SK-N-MC (cell line): ENCODE measurements at regions not wholly inside any gene's neighbourhood (a gene's known extent, or its start where the extent isn't known, plus 50 kb on each side); places are given as distances from the start of the nearest gene placed in this dataset.
A peak's percentile ranks its signal among the peaks of the same experiment; 100 is the strongest.

Experiments
- DNase-seq: peaks from one replicate; pipeline ENCODE4 v3.0.0-alpha.2; 2011; ENCODE audit warnings: low read depth, low spot score
- H3K27ac ChIP-seq: fragments of 200-600 bp; sonication (generic); 2 replicates; pipeline ENCODE4 v1.5.1; 2016; ENCODE audit warnings: mixed run types
- H3K36me3 ChIP-seq: fragments of 200-600 bp; sonication (generic); 2 replicates; pipeline ENCODE4 v1.6.1; 2017; ENCODE audit warnings: antibody characterized with exemption, low read length, mixed read lengths; ENCODE audit not compliant: insufficient read depth
- H3K4me3 ChIP-seq: fragments of 200-600 bp; sonication (generic); 2 replicates; pipeline ENCODE4 v1.5.1; 2016
- H3K9ac ChIP-seq: fragments of 200-600 bp; sonication (generic); 2 replicates; pipeline ENCODE4 v1.8.0; 2017; ENCODE audit warnings: mixed run types, mixed read lengths; ENCODE audit not compliant: insufficient read length
- H3K9me3 ChIP-seq: fragments of 200-600 bp; sonication (generic); 2 replicates; pipeline ENCODE4 v1.6.1; 2017; ENCODE audit warnings: low read depth, mild to moderate bottlenecking, antibody characterized with exemption, low read length, moderate library complexity, mixed read lengths
- EZH2 ChIP-seq: fragments of 200-600 bp; sonication (generic); IDR thresholded peaks from one replicate; pipeline ENCODE4 v1.6.1; 2017; ENCODE audit warnings: antibody characterized with exemption
- FOXP2 ChIP-seq: optimal IDR thresholded peaks from 2 replicates; pipeline ENCODE3; 2011; ENCODE audit warnings: mild to moderate bottlenecking, moderate library complexity; ENCODE audit not compliant: insufficient read depth; ENCODE audit errors: extremely low read length, control extremely low read depth
- POLR2AphosphoS5 ChIP-seq: IDR thresholded peaks from 2 replicates; pipeline ENCODE4 v1.6.1; 2012; ENCODE audit warnings: mild to moderate bottlenecking, low read depth, low read length, borderline replicate concordance

GRCh38 chr20:62550087-62550632 is 74.4 kb upstream of the GATA5 start:
- H3K9ac ChIP-seq, result no peak overlapping the region
- no peak overlapping the region for H3K27ac ChIP-seq
- TF ChIP-seq FOXP2 (no peak), EZH2 (no peak), POLR2AphosphoS5 (no peak)
- DNase-seq, result no peak
- H3K9me3 ChIP-seq, result no peaks in the 10 kb centered on the region
- no peaks in the 10 kb centered on the region for H3K36me3 ChIP-seq
- no peak overlapping the region; the same call in 1 of the 2 replicates for H3K4me3 ChIP-seq

- Histone ChIP-seq H3K4me3 (peak overlapping the region; percentile 65), H3K9ac (no peak overlapping the region), H3K36me3 (no peaks in the 10 kb centered on the region), H3K27ac (no peak overlapping the region), H3K9me3 (no peaks in the 10 kb centered on the region)
- TF ChIP-seq FOXP2, result no peak
- no peak for DNase-seq
Observed at GRCh38 chr20:62551407-62552323, 75.9 kb upstream of the GATA5 start.

- Histone ChIP-seq H3K9me3 (no peaks in the 10 kb centered on the region), H3K27ac (no peak overlapping the region), H3K9ac (no peak overlapping the region), H3K36me3 (no peaks in the 10 kb centered on the region), H3K4me3 (no peak overlapping the region)
- TF ChIP-seq POLR2AphosphoS5 (no peak), EZH2 (no peak), FOXP2 (no peak)
- DNase-seq, result no peak
Observed at GRCh38 chr20:62552613-62553012, 76.8 kb upstream of the GATA5 start.

GRCh38 chr20:62553136-62553837 is 77.5 kb upstream of the GATA5 start:
- H3K4me3 ChIP-seq, result no peak overlapping the region
- no peak for DNase-seq

GRCh38 chr20:62553838-62554161 is 78.0 kb upstream of the GATA5 start:
- TF ChIP-seq POLR2AphosphoS5 (no peak), EZH2 (no peak), FOXP2 (no peak)
- Histone ChIP-seq H3K4me3 (no peak overlapping the region), H3K9me3 (no peaks in the 10 kb centered on the region), H3K36me3 (no peaks in the 10 kb centered on the region), H3K9ac (no peak overlapping the region), H3K27ac (no peak overlapping the region)
- DNase-seq, result no peak

More at GRCh38 chr20:62553136-62553837, 77.5 kb upstream of the GATA5 start:
- no peaks in the 10 kb centered on the region for H3K36me3 ChIP-seq
- H3K9me3 ChIP-seq, result no peaks in the 10 kb centered on the region
- TF ChIP-seq POLR2AphosphoS5 (no peak), EZH2 (no peak), FOXP2 (no peak)
- no peak overlapping the region for H3K27ac ChIP-seq
- H3K9ac ChIP-seq, result no peak overlapping the region

- Histone ChIP-seq H3K36me3 (no peaks in the 10 kb centered on the region), H3K4me3 (no peak overlapping the region), H3K9me3 (no peaks in the 10 kb centered on the region), H3K27ac (no peak overlapping the region), H3K9ac (no peak overlapping the region)
- TF ChIP-seq EZH2 (no peak), FOXP2 (no peak), POLR2AphosphoS5 (no peak)
- DNase-seq, result no peak
Observed at GRCh38 chr20:62554214-62554897, 78.6 kb upstream of the GATA5 start.

- TF ChIP-seq POLR2AphosphoS5, result no peak
- TF ChIP-seq EZH2, result no peak
- TF ChIP-seq FOXP2, result no peak
- no peak overlapping the region for H3K27ac ChIP-seq
Observed at GRCh38 chr20:62554898-62555641, 79.3 kb upstream of the GATA5 start.

More at GRCh38 chr20:62554898-62555641, 79.3 kb upstream of the GATA5 start:
- Histone ChIP-seq H3K36me3 (no peaks in the 10 kb centered on the region), H3K4me3 (no peak overlapping the region), H3K9ac (no peak overlapping the region), H3K9me3 (no peaks in the 10 kb centered on the region)
- no peak for DNase-seq
